ENCODE measurements at regions not wholly inside any gene's neighbourhood (a gene's known extent, or its start where the extent isn't known, plus 50 kb on each side); places are given as distances from the start of the nearest gene placed in this dataset.

GRCh38 chr13:107238262-107238981 is 670.5 kb upstream of the ARGLU1 start:
- FAIRE-seq (no peak), DNase-seq (ENCODE audit: insufficient read length, low spot score) (no peak)

DNA sequence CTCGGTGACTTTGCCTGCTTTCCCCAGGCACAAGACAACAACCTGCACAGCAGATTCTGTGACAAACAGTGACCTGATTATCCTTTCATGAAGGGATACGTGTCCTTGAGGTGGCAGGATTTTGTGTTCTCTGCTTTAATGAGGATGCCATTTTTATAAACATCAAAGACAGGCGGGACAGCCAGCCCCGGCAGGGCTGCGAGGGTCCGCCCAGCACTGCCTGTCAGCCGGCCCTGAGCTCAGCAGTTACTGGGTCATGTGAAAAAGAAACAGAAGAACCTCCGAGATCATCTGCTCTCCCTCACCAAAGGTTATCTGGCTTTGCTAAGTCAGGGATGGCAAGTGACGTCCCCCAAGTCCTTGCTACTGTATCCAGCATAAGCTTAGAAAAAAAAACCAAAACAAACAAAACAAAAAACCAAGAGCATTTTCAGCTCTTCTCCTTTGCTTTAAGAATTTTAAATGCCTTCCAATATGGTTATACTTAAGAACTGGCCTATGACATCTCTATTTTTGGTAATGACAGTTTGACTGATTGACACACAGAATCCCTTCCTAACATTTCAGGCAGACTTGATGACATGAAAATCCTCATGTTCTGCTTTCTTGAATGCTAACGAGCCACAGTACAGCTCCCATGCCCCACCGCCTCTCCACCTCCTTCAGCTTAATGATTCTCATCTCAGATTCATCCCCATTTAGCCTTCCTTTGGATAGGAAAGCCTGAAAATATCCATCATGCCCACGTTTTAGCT is 666.6 kb upstream of the ARGLU1 start:
- FAIRE-seq, result no peak
- no peak for DNase-seq (ENCODE audit: insufficient read length, low spot score)

GRCh38 chr13:107233541-107233940 is 665.6 kb upstream of the ARGLU1 start:
- no peak for FAIRE-seq
- no peak for DNase-seq (ENCODE audit: insufficient read length, low spot score)

- no peak for FAIRE-seq
- no peak for DNase-seq (ENCODE audit: insufficient read length, low spot score)
These were observed 664.0 kb upstream of the ARGLU1 start for GRCh38 chr13:107231944-107232343.

- DNase-seq (ENCODE audit: insufficient read length, low spot score), result no peak
- no peak for FAIRE-seq
These were observed 655.9 kb upstream of the ARGLU1 start for GRCh38 chr13:107223867-107224266.

GRCh38 chr13:107222597-107222996 is 654.7 kb upstream of the ARGLU1 start:
- FAIRE-seq, result no peak
- no peak for DNase-seq (ENCODE audit: insufficient read length, low spot score)

- FAIRE-seq (no peak), DNase-seq (ENCODE audit: insufficient read length, low spot score) (no peak)
These were observed 652.3 kb upstream of the ARGLU1 start for GRCh38 chr13:107220245-107220644.

DNA sequence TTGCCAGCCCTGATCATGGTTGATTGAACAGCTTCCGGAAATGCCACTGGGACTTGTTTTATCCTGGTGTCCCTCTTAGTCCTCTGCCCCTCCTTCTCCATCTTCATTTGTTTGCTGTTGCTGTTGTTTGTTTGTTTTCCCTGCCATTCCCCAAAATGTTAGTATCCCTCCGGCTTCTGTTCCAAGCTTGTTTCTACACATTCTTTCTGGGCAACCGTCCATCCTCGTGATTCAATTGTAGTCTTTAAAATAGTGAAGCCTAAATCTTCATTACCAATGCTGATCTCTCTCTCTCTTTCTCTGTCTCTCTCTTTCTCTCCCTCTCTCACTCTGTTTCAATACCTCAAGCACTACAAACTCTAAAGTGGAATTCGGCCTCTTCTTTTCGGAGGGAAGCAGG is 649.3 kb upstream of the ARGLU1 start:
- DNase-seq (ENCODE audit: insufficient read length, low spot score), result no peak
- FAIRE-seq, result no peak

GRCh38 chr13:107216046-107216755 is 648.3 kb upstream of the ARGLU1 start:
- no peak for FAIRE-seq

DNA sequence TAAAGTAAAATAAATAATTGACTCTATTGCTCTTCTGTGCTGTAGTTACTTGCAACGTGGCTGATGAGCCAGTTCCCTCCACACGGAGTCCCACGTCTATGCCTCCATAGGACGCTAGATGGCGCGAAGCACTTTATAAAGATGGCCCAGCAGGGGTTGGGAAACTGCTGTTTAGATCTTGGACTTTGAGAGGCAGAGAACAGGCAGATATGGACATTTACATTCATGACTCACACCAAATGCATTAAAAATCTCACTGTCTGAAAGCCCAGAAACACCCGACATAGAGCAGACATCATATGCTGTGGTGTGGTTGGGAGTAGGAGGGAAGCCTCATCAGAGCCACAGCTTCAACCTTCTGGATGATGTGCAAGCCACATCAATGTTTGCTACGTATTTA is 643.1 kb upstream of the ARGLU1 start:
- DNase-seq (ENCODE audit: insufficient read length, low spot score) (peak; percentile 47), FAIRE-seq (no peak)

More at GRCh38 chr13:107216046-107216755, 648.3 kb upstream of the ARGLU1 start:
- DNase-seq (ENCODE audit: insufficient read length, low spot score), result no peak

DNA sequence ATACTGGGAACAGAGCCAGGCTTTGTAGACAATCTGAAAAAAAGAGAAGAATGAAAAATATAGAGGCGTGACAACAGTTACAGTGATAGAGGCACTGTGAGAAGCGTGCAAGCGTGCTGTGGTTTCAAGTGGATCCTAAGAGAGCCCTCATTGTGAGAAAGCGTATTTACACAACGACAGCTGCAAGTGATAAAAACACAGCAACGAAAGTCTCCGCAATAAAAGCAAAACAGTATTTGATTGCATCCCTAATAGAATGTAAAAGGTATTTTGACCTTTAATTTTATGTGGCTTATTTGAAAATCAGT is 642.7 kb upstream of the ARGLU1 start:
- FAIRE-seq (no peak), DNase-seq (ENCODE audit: insufficient read length, low spot score) (no peak)

GRCh38 chr13:107209824-107210722 is 642.1 kb upstream of the ARGLU1 start:
- DNase-seq (ENCODE audit: insufficient read length, low spot score), result no peak
- FAIRE-seq, result no peak

GRCh38 chr13:107208889-107209288 is 641.0 kb upstream of the ARGLU1 start:
- DNase-seq (ENCODE audit: insufficient read length, low spot score) (no peak), FAIRE-seq (no peak)

DNA sequence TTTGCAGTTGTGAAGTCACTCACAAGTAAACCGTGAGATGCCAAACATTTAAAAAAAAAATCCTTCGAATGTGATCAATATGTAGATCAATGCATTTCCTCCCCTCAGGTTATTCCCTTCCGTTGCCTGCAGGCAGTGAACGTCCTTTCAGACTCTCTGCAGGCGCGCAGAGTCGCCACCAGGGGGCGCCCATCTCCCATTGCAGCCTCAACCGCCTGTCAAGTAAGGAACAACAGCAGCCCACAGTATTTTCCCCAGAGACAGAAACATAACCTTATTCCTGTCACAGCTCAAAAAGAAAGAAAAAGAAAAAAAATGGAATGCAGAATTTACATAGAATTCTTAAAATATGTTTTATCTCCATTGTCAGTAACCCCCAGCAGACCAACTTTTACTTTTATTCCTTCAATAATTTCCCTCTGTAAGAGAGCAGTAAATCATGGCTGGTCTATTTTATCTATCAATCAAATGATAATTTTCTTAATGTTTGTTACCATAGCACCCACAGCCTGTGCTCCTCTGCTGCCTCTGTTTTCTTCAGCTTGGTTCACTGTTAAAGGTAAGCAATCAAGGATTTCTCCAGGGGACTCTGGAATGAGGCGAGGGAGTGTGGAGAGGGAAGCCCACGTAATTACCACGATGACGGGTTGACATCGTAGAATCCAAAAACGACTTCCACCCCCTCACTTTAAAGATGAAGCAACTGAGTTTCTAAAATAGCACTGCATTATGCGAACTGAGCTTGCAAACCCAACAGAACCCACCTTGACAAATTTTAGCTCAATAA is 637.6 kb upstream of the ARGLU1 start:
- DNase-seq (ENCODE audit: insufficient read length, low spot score), result peak; percentile 36
- FAIRE-seq, result no peak

DNA sequence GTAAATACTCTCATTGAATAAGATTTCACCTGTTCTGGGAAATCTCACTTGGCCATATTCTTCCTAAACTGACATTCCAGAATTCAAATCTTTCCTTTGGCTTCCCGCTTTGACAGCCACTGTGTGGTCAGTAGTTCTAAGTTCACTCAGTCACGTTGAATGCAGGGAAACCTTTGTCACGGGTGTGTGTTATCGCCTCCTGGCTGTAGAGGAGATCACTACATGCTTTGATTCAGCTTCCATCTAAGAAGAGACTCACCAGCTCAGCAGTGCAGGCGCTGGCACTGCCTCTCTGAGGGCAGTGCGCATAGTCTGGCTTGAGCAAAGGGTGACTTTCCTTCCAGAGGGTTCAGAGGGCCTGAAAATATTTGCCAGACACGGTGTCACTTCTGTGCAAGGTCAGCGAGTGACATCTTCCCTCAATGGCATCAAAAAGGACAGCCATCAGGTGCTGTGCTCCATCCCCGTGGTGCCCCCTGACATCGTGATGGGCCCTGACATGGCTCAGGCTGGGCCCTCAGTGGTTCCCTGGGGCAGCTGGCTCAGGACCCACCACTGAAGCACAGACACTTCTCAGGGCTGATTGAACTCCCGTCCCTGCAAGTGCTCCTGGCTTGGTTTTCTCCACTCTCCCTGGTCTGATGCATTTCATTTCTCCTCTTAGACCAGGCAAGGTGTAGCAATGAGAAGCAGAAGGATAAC is 635.4 kb upstream of the ARGLU1 start:
- FAIRE-seq (no peak), DNase-seq (ENCODE audit: insufficient read length, low spot score) (peak; percentile 8)

DNA sequence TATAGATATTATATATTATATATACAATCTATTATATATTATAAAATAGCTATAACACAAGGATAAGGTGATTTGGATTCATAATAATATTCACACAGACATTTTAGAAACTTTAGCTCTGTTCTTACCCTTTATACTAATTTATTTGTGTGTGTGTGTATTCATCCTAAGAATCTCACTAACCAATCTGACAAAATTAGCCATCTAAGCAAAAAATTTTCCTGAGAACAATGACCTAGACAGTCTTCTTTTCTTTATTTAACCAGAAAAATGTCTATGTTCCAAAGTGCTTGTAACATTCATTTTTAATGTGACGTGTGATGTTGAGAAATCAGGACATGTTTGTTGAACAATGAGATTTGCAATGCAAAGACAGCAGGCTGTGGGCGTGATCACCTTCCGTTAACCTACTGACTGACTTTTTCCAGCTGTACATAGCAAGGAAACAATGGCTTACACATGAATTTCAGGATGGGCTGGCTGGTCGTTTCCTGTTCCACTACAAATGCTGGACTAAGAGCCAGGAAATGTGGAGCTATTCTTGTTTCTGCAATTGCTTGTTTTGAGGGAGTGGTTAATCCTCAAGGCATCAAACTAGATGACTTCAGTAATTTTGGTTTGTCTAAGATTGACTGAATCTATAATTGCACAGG is 634.6 kb upstream of the ARGLU1 start:
- FAIRE-seq (no peak), DNase-seq (ENCODE audit: insufficient read length, low spot score) (no peak)

DNA sequence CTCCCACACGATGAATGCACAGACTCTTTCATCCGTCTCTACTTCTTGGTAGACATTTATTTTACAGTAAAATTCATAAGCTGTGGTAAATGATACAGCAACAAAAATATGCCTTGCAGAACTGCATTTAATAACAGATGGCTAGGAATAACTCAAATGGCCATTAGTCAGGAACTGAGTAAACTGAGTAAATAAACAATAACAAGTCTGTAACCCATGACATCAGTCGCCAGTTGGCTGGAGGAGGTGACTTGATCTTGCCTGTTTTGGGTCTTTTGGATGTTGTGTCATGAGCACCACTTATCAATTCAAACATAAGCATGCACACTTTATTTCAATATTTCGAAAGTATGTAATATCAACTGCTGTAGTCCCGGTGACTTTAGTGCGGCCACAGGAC is 632.6 kb upstream of the ARGLU1 start:
- no peak for FAIRE-seq
- DNase-seq (ENCODE audit: insufficient read length, low spot score), result no peak

DNA sequence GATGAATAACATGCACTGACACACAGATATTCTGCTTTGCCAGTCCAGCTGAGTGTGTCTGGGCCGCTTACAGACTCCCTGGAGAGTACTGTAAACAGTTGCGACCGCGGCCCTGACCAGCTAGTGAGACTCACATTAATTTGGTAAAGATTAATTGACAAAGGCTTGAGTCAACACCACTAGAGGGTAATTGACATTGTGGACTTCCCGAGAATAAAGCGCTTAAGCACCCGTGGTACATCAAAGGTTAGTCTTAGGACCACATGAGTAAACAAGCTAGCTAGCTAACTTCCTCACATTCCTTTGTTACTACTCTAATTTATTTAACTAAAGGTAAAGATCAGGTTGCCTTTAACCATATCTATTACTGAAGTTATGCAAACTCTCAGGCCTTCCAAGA is 624.4 kb upstream of the ARGLU1 start:
- no peak for FAIRE-seq

GRCh38 chr13:107190065-107190464 is 622.1 kb upstream of the ARGLU1 start:
- no peak for FAIRE-seq

More for the DNA sequence above, 624.4 kb upstream of the ARGLU1 start:
- DNase-seq (ENCODE audit: insufficient read length, low spot score), result no peak

More at GRCh38 chr13:107190065-107190464, 622.1 kb upstream of the ARGLU1 start:
- DNase-seq (ENCODE audit: insufficient read length, low spot score), result no peak
